Stomach (tissue), 4 donors: ENCODE measurements at regions not wholly inside any gene's neighbourhood (a gene's known extent, or its start where the extent isn't known, plus 50 kb on each side); places are given as distances from the start of the nearest gene placed in this dataset.

Experiments
- CTCF ChIP-seq, 7 experiments: fragments of 450-650 bp in 4 of 7; fragments of 200-600 bp in 3 of 7; sonication (generic) in 3 of 7; IDR thresholded peaks; one replicate each; pipeline ENCODE4 v1.5.1; 2016 to 2019; ENCODE audit warnings: antibody characterized with exemption in 7 of 7, control low read depth in 2 of 7, mild to moderate bottlenecking in 1 of 7
- EP300 ChIP-seq: sonication (generic); formaldehyde crosslinking; IDR thresholded peaks from one replicate; pipeline ENCODE4 v1.6.1; 2017; ENCODE audit warnings: antibody characterized with exemption
- POLR2A ChIP-seq, 4 donors: fragments of 450-650 bp; IDR thresholded peaks; one replicate each; pipeline ENCODE4 v1.6.1; 2016; ENCODE audit warnings: antibody characterized with exemption in 4 of 4, control low read depth in 2 of 4, mild to moderate bottlenecking in 1 of 4, moderate library complexity in 1 of 4
- POLR2AphosphoS5 ChIP-seq, 3 donors: sonication (generic); formaldehyde crosslinking; IDR thresholded peaks; one replicate each; pipeline ENCODE4 v1.6.1; 2016; ENCODE audit warnings: antibody characterized with exemption in 3 of 3

GRCh38 chr11:11772865-11773515 is 68.8 kb upstream of the USP47 start:
- TF ChIP-seq CTCF (IDR thresholded peaks at IDR 0.05): no peak
- no peak for TF ChIP-seq POLR2A (IDR thresholded peaks at IDR 0.05)
- TF ChIP-seq EP300: no peak
- TF ChIP-seq POLR2AphosphoS5 (IDR thresholded peaks at IDR 0.05): no peak
